ENCODE measurements at regions not wholly inside any gene's neighbourhood (a gene's known extent, or its start where the extent isn't known, plus 50 kb on each side); places are given as distances from the start of the nearest gene placed in this dataset.

- DNase-seq (ENCODE audit: low spot score) = no peak
Measured at GRCh38 chr5:158409507-158409906, 550.6 kb upstream of the CLINT1 start.

- no peak for DNase-seq (ENCODE audit: low spot score)
Measured at GRCh38 chr5:158407824-158408195, 548.9 kb upstream of the CLINT1 start.

- no peak for DNase-seq (ENCODE audit: low spot score)
Measured at GRCh38 chr5:158406884-158407823, 548.2 kb upstream of the CLINT1 start.

GRCh38 chr5:158398360-158399201, 539.6 kb upstream of the CLINT1 start:
- no peak for DNase-seq (ENCODE audit: low spot score)

GRCh38 chr5:158397278-158397677, 538.3 kb upstream of the CLINT1 start:
- no peak for DNase-seq (ENCODE audit: low spot score)

GRCh38 chr5:158394102-158394501, 535.2 kb upstream of the CLINT1 start:
- DNase-seq (ENCODE audit: low spot score) = no peak

- DNase-seq (ENCODE audit: low spot score) = no peak
Measured at GRCh38 chr5:158393457-158393856, 534.5 kb upstream of the CLINT1 start.

GRCh38 chr5:158392753-158393152, 533.8 kb upstream of the CLINT1 start:
- no peak for DNase-seq (ENCODE audit: low spot score)

- no peak for DNase-seq (ENCODE audit: low spot score)
Measured at GRCh38 chr5:158390577-158390976, 531.6 kb upstream of the CLINT1 start.

GRCh38 chr5:158389786-158390185, 530.8 kb upstream of the CLINT1 start:
- DNase-seq (ENCODE audit: low spot score) = no peak

GRCh38 chr5:158388021-158388420, 529.1 kb upstream of the CLINT1 start:
- DNase-seq (ENCODE audit: low spot score) = no peak

- DNase-seq (ENCODE audit: low spot score) = no peak
Measured at GRCh38 chr5:158387499-158387898, 528.6 kb upstream of the CLINT1 start.

- no peak for DNase-seq (ENCODE audit: low spot score)
Measured at GRCh38 chr5:158385982-158386381, 527.0 kb upstream of the CLINT1 start.

- DNase-seq (ENCODE audit: low spot score) = no peak
Measured at GRCh38 chr5:158384535-158385481, 525.9 kb upstream of the CLINT1 start.

GRCh38 chr5:158383486-158383885, 524.5 kb upstream of the CLINT1 start:
- no peak for DNase-seq (ENCODE audit: low spot score)

- no peak for DNase-seq (ENCODE audit: low spot score)
Measured at GRCh38 chr5:158382473-158382872, 523.5 kb upstream of the CLINT1 start.

- no peak for DNase-seq (ENCODE audit: low spot score)
Measured at GRCh38 chr5:158381614-158382160, 522.7 kb upstream of the CLINT1 start.

GRCh38 chr5:158380661-158381060, 521.7 kb upstream of the CLINT1 start:
- DNase-seq (ENCODE audit: low spot score) = no peak

- no peak for DNase-seq (ENCODE audit: low spot score)
Measured at GRCh38 chr5:158378931-158379330, 520.0 kb upstream of the CLINT1 start.

- DNase-seq (ENCODE audit: low spot score) = no peak
Measured at GRCh38 chr5:158376679-158377078, 517.7 kb upstream of the CLINT1 start.

- no peak for DNase-seq (ENCODE audit: low spot score)
Measured at GRCh38 chr5:158375531-158375930, 516.6 kb upstream of the CLINT1 start.
